Upper lobe of right lung (tissue), 1 donor: ENCODE measurements at regions not wholly inside any gene's neighbourhood (a gene's known extent, or its start where the extent isn't known, plus 50 kb on each side); places are given as distances from the start of the nearest gene placed in this dataset.

Experiments
- ATAC-seq: fragments of 200-7000 bp; cut with Tn5 transposase; one replicate; pipeline ENCODE4 v1.9.1; 2020; ENCODE audit warnings: mild to moderate bottlenecking, moderate library complexity
- DNase-seq: peaks from one replicate; pipeline ENCODE4 v3.0.0-alpha.2; 2020
- H3K27ac ChIP-seq: fragments of 200-600 bp; one replicate; pipeline ENCODE4 v1.8.0; 2022
- H3K27me3 ChIP-seq: fragments of 200-600 bp; one replicate; pipeline ENCODE4 v1.8.0; 2022; ENCODE audit warnings: mild to moderate bottlenecking
- H3K36me3 ChIP-seq: fragments of 200-600 bp; one replicate; pipeline ENCODE4 v1.8.0; 2022
- H3K4me1 ChIP-seq: fragments of 200-600 bp; one replicate; pipeline ENCODE4 v1.8.0; 2022
- H3K4me3 ChIP-seq: fragments of 200-600 bp; one replicate; pipeline ENCODE4 v1.8.0; 2022; ENCODE audit warnings: mild to moderate bottlenecking
- H3K9me3 ChIP-seq: fragments of 200-600 bp; one replicate; pipeline ENCODE4 v1.8.0; 2022
- intact Hi-C: fragments of 100-400 bp; cut with DNase I; formaldehyde crosslinking; loops from one replicate; pipeline ENCODE4 v1.11.0; 2022
- TF ChIP-seq, protein P1 (sequence below): fragments of 200-600 bp; IDR thresholded peaks from one replicate; pipeline ENCODE4 v1.8.0; 2022; ENCODE audit warnings: antibody characterized with exemption
- donor health status: DM: no; HTN: yes; CAD: no; lungs with severe emphysema.

DNA sequence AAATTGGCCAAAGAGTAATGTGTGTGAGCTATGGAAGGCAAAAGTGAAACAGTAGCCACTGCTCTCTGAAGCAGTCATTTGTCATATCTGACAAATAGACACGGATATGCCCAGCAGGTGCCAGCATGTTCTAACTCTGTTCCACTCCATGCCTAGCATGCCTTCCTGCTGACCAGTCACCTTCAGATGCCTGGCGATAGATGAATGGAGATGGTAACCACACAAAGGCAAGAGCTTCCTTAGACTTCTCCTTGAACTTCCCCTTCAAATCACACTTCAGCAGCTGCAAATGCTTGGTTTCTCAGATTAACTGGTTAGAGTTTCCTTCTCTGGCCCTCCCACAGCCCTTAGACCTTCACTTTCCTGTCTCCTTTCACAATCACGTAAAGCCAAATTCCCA, 429.9 kb downstream of the DAD1 start:
- Histone ChIP-seq H3K27me3 (no peaks in the 10 kb centered on the region), H3K27ac (no peak overlapping the region), H3K4me3 (no peak overlapping the region), H3K36me3 (no peaks in the 10 kb centered on the region), H3K4me1 (no peaks in the 10 kb centered on the region), H3K9me3 (no peaks in the 10 kb centered on the region)
- intact Hi-C loops = no loop called here
- no peak for DNase-seq
- TF ChIP-seq, protein P1, sequence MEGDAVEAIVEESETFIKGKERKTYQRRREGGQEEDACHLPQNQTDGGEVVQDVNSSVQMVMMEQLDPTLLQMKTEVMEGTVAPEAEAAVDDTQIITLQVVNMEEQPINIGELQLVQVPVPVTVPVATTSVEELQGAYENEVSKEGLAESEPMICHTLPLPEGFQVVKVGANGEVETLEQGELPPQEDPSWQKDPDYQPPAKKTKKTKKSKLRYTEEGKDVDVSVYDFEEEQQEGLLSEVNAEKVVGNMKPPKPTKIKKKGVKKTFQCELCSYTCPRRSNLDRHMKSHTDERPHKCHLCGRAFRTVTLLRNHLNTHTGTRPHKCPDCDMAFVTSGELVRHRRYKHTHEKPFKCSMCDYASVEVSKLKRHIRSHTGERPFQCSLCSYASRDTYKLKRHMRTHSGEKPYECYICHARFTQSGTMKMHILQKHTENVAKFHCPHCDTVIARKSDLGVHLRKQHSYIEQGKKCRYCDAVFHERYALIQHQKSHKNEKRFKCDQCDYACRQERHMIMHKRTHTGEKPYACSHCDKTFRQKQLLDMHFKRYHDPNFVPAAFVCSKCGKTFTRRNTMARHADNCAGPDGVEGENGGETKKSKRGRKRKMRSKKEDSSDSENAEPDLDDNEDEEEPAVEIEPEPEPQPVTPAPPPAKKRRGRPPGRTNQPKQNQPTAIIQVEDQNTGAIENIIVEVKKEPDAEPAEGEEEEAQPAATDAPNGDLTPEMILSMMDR = no peak
- no peak for ATAC-seq

DNA sequence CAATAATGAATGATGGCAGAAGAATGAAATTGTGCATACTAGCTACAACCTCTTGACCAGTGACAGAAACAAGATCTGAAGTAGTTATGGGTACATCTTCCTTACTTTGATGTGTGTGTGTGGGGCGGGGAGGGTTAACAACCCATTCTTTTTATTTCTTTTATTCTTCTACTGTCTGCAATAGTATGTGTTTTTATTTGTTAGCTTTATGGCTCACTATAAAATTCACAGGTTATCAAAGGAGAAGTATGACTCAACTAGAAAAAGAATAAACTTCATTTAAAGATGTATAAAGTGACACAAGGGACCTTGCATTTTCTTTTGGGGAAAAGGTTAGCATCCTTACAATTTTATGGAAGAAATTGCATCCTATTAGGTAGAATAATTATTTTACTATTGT, 430.5 kb downstream of the DAD1 start:
- Histone ChIP-seq H3K4me1 (no peaks in the 10 kb centered on the region), H3K4me3 (no peak overlapping the region), H3K27ac (no peak overlapping the region), H3K9me3 (no peaks in the 10 kb centered on the region), H3K36me3 (no peaks in the 10 kb centered on the region), H3K27me3 (no peaks in the 10 kb centered on the region)
- no peak for ATAC-seq
- intact Hi-C loops = no loop called here
- TF ChIP-seq, protein P1 = no peak
- DNase-seq = no peak

DNA sequence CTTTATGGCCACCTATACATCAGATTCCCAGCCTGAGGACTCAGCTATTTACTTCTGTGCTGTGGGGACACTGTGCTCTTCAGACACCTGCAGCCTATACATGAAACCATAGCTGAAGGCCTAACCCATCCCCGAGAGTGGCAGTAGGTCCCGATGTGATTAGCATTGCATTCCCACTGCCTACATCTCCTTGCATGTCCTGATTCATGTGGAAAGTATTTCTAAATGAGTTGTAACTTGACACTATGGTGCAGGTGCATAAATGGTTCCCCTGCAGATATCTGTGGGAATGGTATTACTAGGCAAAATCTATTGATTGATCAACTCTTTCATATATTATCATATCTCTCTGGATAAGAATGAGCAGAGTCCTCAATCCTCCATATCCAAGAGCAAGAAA, 433.5 kb downstream of the DAD1 start:
- TF ChIP-seq, protein P1 = no peak
- Histone ChIP-seq H3K4me1 (no peaks in the 10 kb centered on the region), H3K27ac (no peak overlapping the region), H3K36me3 (no peaks in the 10 kb centered on the region), H3K4me3 (no peak overlapping the region), H3K27me3 (no peaks in the 10 kb centered on the region), H3K9me3 (no peaks in the 10 kb centered on the region)
- ATAC-seq = no peak
- intact Hi-C loops = no loop called here
- DNase-seq = no peak

DNA sequence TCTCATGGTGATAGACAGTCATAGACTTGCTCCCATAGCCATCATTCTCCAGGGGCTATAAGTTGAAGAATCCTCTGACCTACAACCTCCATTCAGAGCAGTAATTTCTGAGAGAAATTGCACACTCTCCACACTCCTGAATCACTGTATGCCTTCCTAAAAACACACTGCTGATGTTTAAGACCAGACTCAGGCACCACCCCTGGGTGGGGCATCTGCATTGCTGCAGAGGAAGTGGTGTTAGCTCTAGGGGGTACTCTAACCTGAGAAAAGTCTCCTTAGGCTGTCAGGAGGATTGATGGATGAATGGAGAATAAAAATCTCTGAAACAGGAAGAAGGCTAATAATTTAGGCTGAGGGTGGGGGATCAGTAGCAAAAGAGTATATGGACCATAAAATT, 436.1 kb downstream of the DAD1 start:
- no peak overlapping the region for H3K4me3 ChIP-seq
- intact Hi-C loops = no loop called here
- H3K36me3 ChIP-seq = no peaks in the 10 kb centered on the region
- H3K27ac ChIP-seq = no peak overlapping the region
- DNase-seq (no peak), ATAC-seq (no peak)
- TF ChIP-seq, protein P1 = no peak
- H3K4me1 ChIP-seq = no peaks in the 10 kb centered on the region
- H3K27me3 ChIP-seq = no peaks in the 10 kb centered on the region
- no peaks in the 10 kb centered on the region for H3K9me3 ChIP-seq

DNA sequence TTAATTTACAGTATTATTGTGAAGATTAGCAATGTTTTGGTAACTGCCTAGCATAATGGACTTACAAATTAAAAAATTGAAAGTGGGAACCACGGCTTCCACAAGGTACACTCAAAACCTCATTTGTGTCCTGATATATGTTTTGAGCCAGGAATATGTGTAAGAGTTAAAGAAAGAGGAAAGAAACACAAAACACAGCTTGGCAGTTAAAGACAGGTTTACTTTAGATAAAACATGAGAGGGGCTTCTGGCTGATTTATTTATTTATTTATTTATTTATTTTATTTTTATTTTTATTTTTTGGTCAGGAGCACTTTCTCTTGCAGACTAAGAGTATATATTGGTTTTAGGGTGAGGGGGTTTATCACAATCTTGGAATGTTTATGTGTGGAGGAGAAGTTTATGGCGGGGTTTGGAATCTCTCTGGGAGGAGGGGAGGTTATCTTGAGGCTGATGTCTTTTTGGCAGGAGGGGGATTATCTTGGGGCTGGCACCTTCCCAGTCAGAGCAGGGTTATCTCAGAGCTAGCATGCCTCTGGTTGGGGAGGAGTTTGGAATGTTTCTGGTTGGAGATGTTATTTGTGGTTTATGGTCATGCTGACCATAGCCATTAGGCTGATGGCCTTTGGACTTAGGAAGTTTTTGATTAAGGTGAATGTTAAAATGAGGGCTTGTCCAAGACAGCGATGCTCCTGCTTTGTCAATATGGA, 436.7 kb downstream of the DAD1 start:
- TF ChIP-seq, protein P1 = no peak
- Histone ChIP-seq H3K9me3 (no peaks in the 10 kb centered on the region), H3K4me3 (no peak overlapping the region), H3K27ac (no peak overlapping the region), H3K27me3 (no peaks in the 10 kb centered on the region), H3K36me3 (no peaks in the 10 kb centered on the region), H3K4me1 (no peaks in the 10 kb centered on the region)
- ATAC-seq (no peak), DNase-seq (no peak)
- intact Hi-C loops = no loop called here

DNA sequence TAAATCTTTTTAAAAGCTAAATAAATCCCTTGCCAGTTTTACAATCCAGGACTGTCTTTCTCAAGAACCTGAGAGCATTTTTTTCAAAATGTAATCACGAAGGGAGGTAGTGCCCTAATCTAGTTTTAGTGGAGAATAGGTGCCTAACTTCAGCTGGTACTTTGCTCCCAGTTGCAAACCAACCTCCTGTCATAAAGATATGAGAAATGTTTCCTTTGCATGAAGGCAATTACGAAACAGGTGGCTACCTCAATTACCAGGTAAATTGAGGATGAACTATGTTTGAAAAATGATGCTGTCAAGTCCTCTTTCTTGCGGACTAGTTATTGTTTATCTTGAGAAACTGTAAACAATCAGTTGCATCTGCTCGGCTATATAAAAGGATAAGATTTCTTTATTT, 437.9 kb downstream of the DAD1 start:
- Histone ChIP-seq H3K36me3 (no peaks in the 10 kb centered on the region), H3K4me1 (no peaks in the 10 kb centered on the region), H3K27ac (no peak overlapping the region), H3K27me3 (no peaks in the 10 kb centered on the region), H3K9me3 (no peaks in the 10 kb centered on the region), H3K4me3 (no peak overlapping the region)
- ATAC-seq = no peak
- DNase-seq = no peak
- TF ChIP-seq, protein P1 = no peak
- intact Hi-C loops = no loop called here
